CD4-positive, alpha-beta T cell (primary cell): ENCODE measurements at regions not wholly inside any gene's neighbourhood (a gene's known extent, or its start where the extent isn't known, plus 50 kb on each side); places are given as distances from the start of the nearest gene placed in this dataset.

Experiments used
- ATAC-seq: fragments of 200-7000 bp; cut with Tn5 transposase; one replicate; pipeline ENCODE4 v1.10.0; 2022; ENCODE audit warnings: mild to moderate bottlenecking; ENCODE audit not compliant: poor library complexity
- CTCF ChIA-PET: fragments of 350-600 bp; sonication (Branson Sonifier 250); formaldehyde crosslinking; loops from one replicate; lab custom pipeline; 2021; ENCODE audit warnings: antibody characterized with exemption, inconsistent platforms; lab: Charles Lee
- POLR2A ChIA-PET: fragments of 350-600 bp; sonication (Branson Sonifier 250); formaldehyde crosslinking; loops from one replicate; lab custom pipeline; 2021; ENCODE audit warnings: antibody characterized with exemption, inconsistent platforms; lab: Charles Lee
- DNase-seq, 14 experiments: peaks; one replicate each; pipeline ENCODE4 v3.0.0-alpha.2; 2013 to 2020; ENCODE audit warnings: mixed read lengths in 2 of 14
- H3K27ac ChIP-seq, 2 donors: one replicate each; pipeline versions ENCODE4 v1.5.1 to v1.7.0; 2013; ENCODE audit warnings: low read length in 2 of 2, low read depth in 1 of 2, mild to moderate bottlenecking in 1 of 2
- H3K27me3 ChIP-seq, 2 experiments: 1 replicate in 1 of 2; 2 replicates in 1 of 2; pipeline versions ENCODE4 v1.6.1 to v1.7.0; 2013; ENCODE audit warnings: low read length in 2 of 2, control low read depth in 1 of 2, mild to moderate bottlenecking in 1 of 2, moderate library complexity in 1 of 2; ENCODE audit not compliant: insufficient read depth in 2 of 2, control insufficient read depth in 1 of 2
- H3K36me3 ChIP-seq: one replicate; pipeline ENCODE4 v1.6.1; 2013; ENCODE audit warnings: low read length, control low read depth; ENCODE audit not compliant: insufficient read depth
- H3K4me1 ChIP-seq: one replicate; pipeline ENCODE4 v1.6.1; 2013; ENCODE audit warnings: low read length, control low read depth; ENCODE audit not compliant: insufficient read depth
- H3K4me3 ChIP-seq: one replicate; pipeline ENCODE4 v1.5.1; 2013; ENCODE audit warnings: mild to moderate bottlenecking, low read length, moderate library complexity
- H3K9me3 ChIP-seq, 2 experiments: 1 replicate in 1 of 2; 2 replicates in 1 of 2; pipeline versions ENCODE4 v1.6.1 to v1.7.0; 2013; ENCODE audit warnings: low read length in 2 of 2, mild to moderate bottlenecking in 2 of 2, control low read depth in 1 of 2, moderate library complexity in 1 of 2; ENCODE audit not compliant: control insufficient read depth in 1 of 2, insufficient read depth in 1 of 2
- H3K27ac Mint-ChIP-seq: one replicate; pipeline ENCODE4 v1.8.0; 2020; ENCODE audit warnings: mixed read lengths
- H3K27me3 Mint-ChIP-seq: one replicate; pipeline ENCODE4 v1.8.0; 2021; ENCODE audit warnings: mixed read lengths
- H3K36me3 Mint-ChIP-seq: one replicate; pipeline ENCODE4 v1.8.0; 2021; ENCODE audit warnings: low read depth, mixed read lengths
- H3K4me1 Mint-ChIP-seq: one replicate; pipeline ENCODE4 v1.8.0; 2021; ENCODE audit warnings: low read depth, mixed read lengths
- H3K4me3 Mint-ChIP-seq: one replicate; pipeline ENCODE4 v1.8.0; 2020; ENCODE audit warnings: mild to moderate bottlenecking, mixed read lengths
- H3K9me3 Mint-ChIP-seq: one replicate; pipeline ENCODE4 v1.8.0; 2020; ENCODE audit warnings: mixed read lengths
- CTCF ChIP-seq: fragments of 200-600 bp; IDR thresholded peaks from one replicate; pipeline ENCODE4 v1.8.0; 2022; ENCODE audit warnings: antibody characterized with exemption, mild to moderate bottlenecking
- intact Hi-C, 2 experiments: fragments of 100-400 bp; cut with DNase I in 1 of 2; cut with micrococcal nuclease in 1 of 2; formaldehyde crosslinking; loops; one replicate each; pipeline versions ENCODE4 v1.15.1 to v1.9.0; 2023 to 2025; cut with DNase I, micrococcal nuclease

- DNase-seq = no peak
- no peak for TF ChIP-seq CTCF
- ATAC-seq = no peak
- Mint-ChIP-seq H3K27ac (no peak overlapping the region), H3K27me3 (no peaks in the 10 kb centered on the region), H3K9me3 (no peaks in the 10 kb centered on the region), H3K4me1 (no peaks in the 10 kb centered on the region), H3K4me3 (no peak overlapping the region), H3K36me3 (no peaks in the 10 kb centered on the region)
- Histone ChIP-seq H3K9me3 (no peaks in the 10 kb centered on the region), H3K4me1 (no peaks in the 10 kb centered on the region), H3K36me3 (no peaks in the 10 kb centered on the region), H3K27ac (no peak overlapping the region), H3K4me3 (no peak overlapping the region), H3K27me3 (no peaks in the 10 kb centered on the region)
- intact Hi-C loops = no loop called here
- ChIA-PET POLR2A (no interaction called here), CTCF (no interaction called here)
Measured at GRCh38 chr9:87435189-87435880, 62.3 kb upstream of the DAPK1 start.

GRCh38 chr9:87436716-87437115 is 61.0 kb upstream of the DAPK1 start:
- H3K27ac ChIP-seq = no peak overlapping the region
- no peaks in the 10 kb centered on the region for H3K27me3 ChIP-seq
- no peak for TF ChIP-seq CTCF
- Mint-ChIP-seq H3K4me1 (no peaks in the 10 kb centered on the region), H3K36me3 (no peaks in the 10 kb centered on the region), H3K27ac (no peak overlapping the region), H3K4me3 (no peak overlapping the region), H3K9me3 (no peaks in the 10 kb centered on the region), H3K27me3 (no peaks in the 10 kb centered on the region)
- intact Hi-C loops = no loop called here
- no peak overlapping the region for H3K4me3 ChIP-seq
- ATAC-seq (no peak), DNase-seq (no peak)
- no peaks in the 10 kb centered on the region for H3K9me3 ChIP-seq
- ChIA-PET POLR2A (no interaction called here), CTCF (no interaction called here)
- H3K4me1 ChIP-seq = no peaks in the 10 kb centered on the region
- H3K36me3 ChIP-seq = no peaks in the 10 kb centered on the region

- Mint-ChIP-seq H3K4me3 (no peak overlapping the region), H3K27ac (no peak overlapping the region), H3K36me3 (no peaks in the 10 kb centered on the region), H3K4me1 (no peaks in the 10 kb centered on the region), H3K9me3 (no peaks in the 10 kb centered on the region), H3K27me3 (no peaks in the 10 kb centered on the region)
- DNase-seq (no peak), ATAC-seq (no peak)
- ChIA-PET CTCF (no interaction called here), POLR2A (no interaction called here)
- Histone ChIP-seq H3K4me1 (no peaks in the 10 kb centered on the region), H3K9me3 (no peaks in the 10 kb centered on the region), H3K36me3 (no peaks in the 10 kb centered on the region), H3K27me3 (no peaks in the 10 kb centered on the region), H3K4me3 (no peak overlapping the region), H3K27ac (no peak overlapping the region)
- intact Hi-C loops = no loop called here
- TF ChIP-seq CTCF = no peak
Measured at GRCh38 chr9:87437966-87438365, 59.7 kb upstream of the DAPK1 start.
